Loucy (cell line): ENCODE measurements at regions not wholly inside any gene's neighbourhood (a gene's known extent, or its start where the extent isn't known, plus 50 kb on each side); places are given as distances from the start of the nearest gene placed in this dataset.

Source experiments
- H2AFZ ChIP-seq: fragments of 200-600 bp; sonication (generic); 2 replicates; pipeline ENCODE4 v1.6.0; 2016; ENCODE audit warnings: antibody characterized with exemption, mild to moderate bottlenecking, low read length, moderate library complexity
- H3F3A ChIP-seq: fragments of 200-600 bp; 2 replicates; pipeline ENCODE4 v1.6.0; 2016; ENCODE audit warnings: antibody characterized with exemption, low read depth, mild to moderate bottlenecking
- H3K27me3 ChIP-seq: fragments of 200-600 bp; sonication (generic); 2 replicates; pipeline ENCODE4 v1.6.1; 2014; ENCODE audit warnings: low read length, mild to moderate bottlenecking; ENCODE audit not compliant: insufficient read depth, poor library complexity, severe bottlenecking
- H3K36me3 ChIP-seq: fragments of 200-600 bp; sonication (generic); 2 replicates; pipeline ENCODE4 v1.6.1; 2016; ENCODE audit warnings: low read length; ENCODE audit not compliant: insufficient read depth
- H3K4me1 ChIP-seq: fragments of 200-600 bp; sonication (generic); 2 replicates; pipeline ENCODE4 v1.5.1; 2014; ENCODE audit warnings: low read length, mild to moderate bottlenecking; ENCODE audit not compliant: insufficient read depth, poor library complexity, severe bottlenecking
- H3K4me2 ChIP-seq: fragments of 200-600 bp; sonication (generic); 2 replicates; pipeline ENCODE4 v1.6.0; 2014; ENCODE audit warnings: antibody characterized with exemption, low read length, low read depth, mild to moderate bottlenecking; ENCODE audit not compliant: poor library complexity, severe bottlenecking
- H3K4me3 ChIP-seq: fragments of 200-600 bp; sonication (generic); 2 replicates; pipeline ENCODE4 v1.5.1; 2014; ENCODE audit warnings: low read length, mild to moderate bottlenecking, mixed read lengths; ENCODE audit not compliant: poor library complexity, severe bottlenecking
- H3K79me2 ChIP-seq: fragments of 200-600 bp; sonication (generic); 2 replicates; pipeline ENCODE4 v1.6.1; 2014; ENCODE audit warnings: low read length; ENCODE audit not compliant: insufficient read depth
- H3K9ac ChIP-seq: fragments of 200-600 bp; sonication (generic); 2 replicates; pipeline ENCODE4 v1.6.0; 2014; ENCODE audit warnings: mild to moderate bottlenecking, low read depth, low read length, moderate library complexity; ENCODE audit not compliant: poor library complexity, severe bottlenecking
- H3K9me2 ChIP-seq: fragments of 200-600 bp; sonication (generic); replicated peaks from 2 replicates; pipeline ENCODE4 v1.6.1; 2016; ENCODE audit warnings: low read depth, low read length, mixed read lengths
- H3K9me3 ChIP-seq: fragments of 200-600 bp; sonication (generic); 2 replicates; pipeline ENCODE4 v1.6.1; 2014; ENCODE audit warnings: mild to moderate bottlenecking, antibody characterized with exemption, low read length, low read depth; ENCODE audit not compliant: insufficient read depth
- H4K20me1 ChIP-seq: fragments of 200-600 bp; sonication (generic); 2 replicates; pipeline ENCODE4 v1.6.0; 2014; ENCODE audit warnings: antibody characterized with exemption, low read length, mild to moderate bottlenecking; ENCODE audit not compliant: insufficient read depth, poor library complexity, severe bottlenecking
- EZH2phosphoT487 ChIP-seq: fragments of 200-600 bp; IDR thresholded peaks from 2 replicates; pipeline ENCODE4 v1.6.1; 2018; ENCODE audit warnings: antibody characterized with exemption, mild to moderate bottlenecking, moderate library complexity, borderline replicate concordance
- TF ChIP-seq, protein P1 (sequence below): fragments of 200-600 bp; sonication (generic); conservative IDR thresholded peaks from 2 replicates; pipeline ENCODE4 v1.5.1; 2014; ENCODE audit warnings: mild to moderate bottlenecking, antibody characterized with exemption, low read length

DNA sequence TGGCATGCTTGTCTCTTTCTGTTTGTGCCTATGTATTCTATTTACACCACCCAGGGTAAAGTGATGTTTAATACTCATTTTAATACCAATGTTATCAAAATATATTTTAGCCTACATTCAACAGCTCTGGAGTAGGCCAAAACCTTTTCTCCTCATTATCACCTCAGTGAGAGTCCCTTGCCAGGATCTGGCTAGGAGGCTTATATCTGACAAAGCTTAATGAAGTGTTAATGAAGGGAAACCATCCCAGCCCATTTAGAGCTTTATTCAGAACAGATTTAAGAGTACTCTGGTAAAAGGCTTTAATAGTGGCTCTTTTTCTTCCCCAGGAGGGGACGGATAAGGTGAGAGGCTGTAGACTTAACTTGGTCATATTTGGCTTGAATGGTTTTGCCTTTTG lies 137.6 kb downstream of the GRIN2B start:
- H3K9ac ChIP-seq, result no peak overlapping the region
- H3F3A ChIP-seq, result no peaks in the 10 kb centered on the region

DNA sequence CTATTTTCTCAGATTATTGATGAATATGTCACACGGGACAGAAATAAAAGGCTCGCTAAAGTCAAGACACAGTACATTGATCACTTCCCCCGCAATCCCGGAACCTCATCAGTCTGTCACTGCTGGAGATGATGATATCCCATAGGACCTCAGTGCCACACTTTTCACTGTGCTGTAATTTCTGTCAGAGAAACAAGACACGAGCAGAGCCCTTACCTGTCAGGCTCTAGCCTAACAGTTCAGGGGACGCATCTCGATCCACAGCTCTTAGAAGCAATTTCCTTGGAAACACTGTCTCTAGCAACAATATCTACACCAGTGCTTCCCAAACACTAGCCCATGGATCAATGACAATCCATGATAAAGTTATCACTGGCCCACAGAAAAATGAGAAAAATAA lies 140.0 kb downstream of the GRIN2B start:
- H4K20me1 ChIP-seq, result no peaks in the 10 kb centered on the region
- H3K9me3 ChIP-seq, result no peaks in the 10 kb centered on the region
- H3K36me3 ChIP-seq, result no peaks in the 10 kb centered on the region
- no peak overlapping the region for H3K9ac ChIP-seq
- no peak for TF ChIP-seq EZH2phosphoT487
- TF ChIP-seq, protein P1, sequence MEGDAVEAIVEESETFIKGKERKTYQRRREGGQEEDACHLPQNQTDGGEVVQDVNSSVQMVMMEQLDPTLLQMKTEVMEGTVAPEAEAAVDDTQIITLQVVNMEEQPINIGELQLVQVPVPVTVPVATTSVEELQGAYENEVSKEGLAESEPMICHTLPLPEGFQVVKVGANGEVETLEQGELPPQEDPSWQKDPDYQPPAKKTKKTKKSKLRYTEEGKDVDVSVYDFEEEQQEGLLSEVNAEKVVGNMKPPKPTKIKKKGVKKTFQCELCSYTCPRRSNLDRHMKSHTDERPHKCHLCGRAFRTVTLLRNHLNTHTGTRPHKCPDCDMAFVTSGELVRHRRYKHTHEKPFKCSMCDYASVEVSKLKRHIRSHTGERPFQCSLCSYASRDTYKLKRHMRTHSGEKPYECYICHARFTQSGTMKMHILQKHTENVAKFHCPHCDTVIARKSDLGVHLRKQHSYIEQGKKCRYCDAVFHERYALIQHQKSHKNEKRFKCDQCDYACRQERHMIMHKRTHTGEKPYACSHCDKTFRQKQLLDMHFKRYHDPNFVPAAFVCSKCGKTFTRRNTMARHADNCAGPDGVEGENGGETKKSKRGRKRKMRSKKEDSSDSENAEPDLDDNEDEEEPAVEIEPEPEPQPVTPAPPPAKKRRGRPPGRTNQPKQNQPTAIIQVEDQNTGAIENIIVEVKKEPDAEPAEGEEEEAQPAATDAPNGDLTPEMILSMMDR, result no peak
- no peak overlapping the region for H3K4me3 ChIP-seq
- H3K4me2 ChIP-seq, result no peak overlapping the region
- no peaks in the 10 kb centered on the region for H3K9me2 ChIP-seq
- no peaks in the 10 kb centered on the region for H3F3A ChIP-seq
- H3K27me3 ChIP-seq, result no peaks in the 10 kb centered on the region
- H3K4me1 ChIP-seq, result no peaks in the 10 kb centered on the region
- H3K79me2 ChIP-seq, result no peaks in the 10 kb centered on the region
- H2AFZ ChIP-seq, result no peak overlapping the region

More for the DNA sequence above, 137.6 kb downstream of the GRIN2B start:
- no peaks in the 10 kb centered on the region for H3K9me3 ChIP-seq
- H3K4me2 ChIP-seq, result no peak overlapping the region
- H4K20me1 ChIP-seq, result no peaks in the 10 kb centered on the region
- no peak overlapping the region for H3K4me3 ChIP-seq
- H3K36me3 ChIP-seq, result no peaks in the 10 kb centered on the region
- H3K79me2 ChIP-seq, result no peaks in the 10 kb centered on the region
- H3K9me2 ChIP-seq, result no peaks in the 10 kb centered on the region
- no peaks in the 10 kb centered on the region for H3K4me1 ChIP-seq
- no peak overlapping the region for H2AFZ ChIP-seq
- H3K27me3 ChIP-seq, result no peaks in the 10 kb centered on the region
- TF ChIP-seq EZH2phosphoT487, result no peak
- TF ChIP-seq, protein P1, result no peak

DNA sequence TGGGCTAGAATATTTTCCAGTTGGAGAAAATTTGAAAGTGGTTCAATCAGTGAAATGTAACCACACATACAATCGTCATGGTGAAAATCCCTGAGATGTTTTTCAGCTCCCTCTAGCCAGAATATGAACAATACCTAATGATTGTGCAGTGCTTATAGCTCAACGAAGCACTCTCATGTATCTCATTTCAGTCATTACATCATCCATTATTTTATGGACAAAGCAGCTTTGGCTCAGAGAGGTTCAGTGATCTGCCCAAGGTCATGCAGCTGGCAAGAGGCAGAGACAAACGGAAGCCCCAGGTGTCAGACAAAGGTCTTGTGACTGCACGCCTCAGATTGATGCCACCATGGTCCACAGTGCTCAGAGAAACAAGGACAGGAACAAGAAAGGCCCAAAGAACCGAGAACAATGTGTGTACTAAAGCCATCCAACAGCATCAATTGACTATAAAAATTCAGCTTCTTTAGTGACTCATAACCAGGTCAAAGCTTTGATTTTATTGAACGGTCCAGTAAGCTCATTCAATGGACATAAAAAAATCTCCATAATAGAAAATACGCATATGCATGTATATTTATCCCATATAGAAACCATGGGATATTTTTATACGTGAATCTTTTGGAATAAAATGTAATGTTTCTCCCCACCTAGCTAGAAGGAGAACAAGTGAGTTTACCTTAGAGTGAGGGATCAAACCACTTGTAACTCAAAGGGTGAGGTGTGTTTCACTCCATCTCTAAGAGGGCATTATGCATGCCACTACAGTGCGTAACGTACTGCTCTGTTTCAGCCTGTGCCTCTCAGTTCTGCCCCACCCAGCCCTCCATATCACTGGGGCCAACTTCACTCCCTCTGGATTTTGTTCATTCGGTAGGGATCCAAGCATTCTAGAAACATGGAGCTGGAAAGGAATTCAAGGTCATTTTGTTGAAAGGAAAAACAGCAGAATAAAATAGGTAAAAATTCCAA lies 141.8 kb downstream of the GRIN2B start:
- no peak overlapping the region for H3K4me2 ChIP-seq
- no peaks in the 10 kb centered on the region for H3K79me2 ChIP-seq
- H3K4me3 ChIP-seq, result no peak overlapping the region
- no peaks in the 10 kb centered on the region for H3K9me3 ChIP-seq
- no peaks in the 10 kb centered on the region for H3K4me1 ChIP-seq
- no peaks in the 10 kb centered on the region for H3K9me2 ChIP-seq
- H2AFZ ChIP-seq, result no peak overlapping the region
- TF ChIP-seq, protein P1, result no peak
- TF ChIP-seq EZH2phosphoT487, result no peak
- H3K27me3 ChIP-seq, result no peaks in the 10 kb centered on the region
- no peaks in the 10 kb centered on the region for H3K36me3 ChIP-seq
- H3K9ac ChIP-seq, result no peak overlapping the region
- no peaks in the 10 kb centered on the region for H3F3A ChIP-seq
- H4K20me1 ChIP-seq, result no peaks in the 10 kb centered on the region
